Left ventricle myocardium inferior (tissue), 1 donor: ENCODE measurements at regions not wholly inside any gene's neighbourhood (a gene's known extent, or its start where the extent isn't known, plus 50 kb on each side); places are given as distances from the start of the nearest gene placed in this dataset.
"Not testable (repeated sequence)": the region's sequence is repeated elsewhere in the genome, so short reads cannot be mapped to it uniquely, and the experiment has no call there.

Experiments used
- DNase-seq: peaks from one replicate; pipeline ENCODE4 v3.0.0-alpha.2; 2020
- H3K27ac ChIP-seq: fragments of 200-600 bp; replicated peaks from 2 replicates; pipeline ENCODE4 v1.8.0; 2021
- H3K27me3 ChIP-seq: fragments of 200-600 bp; 2 replicates; pipeline ENCODE4 v1.8.0; 2021; ENCODE audit warnings: low read depth
- H3K36me3 ChIP-seq: fragments of 200-600 bp; 2 replicates; pipeline ENCODE4 v1.8.0; 2021
- H3K4me1 ChIP-seq: fragments of 200-600 bp; 2 replicates; pipeline ENCODE4 v1.8.0; 2021
- H3K4me3 ChIP-seq: fragments of 200-600 bp; 2 replicates; pipeline ENCODE4 v1.8.0; 2021; ENCODE audit warnings: mild to moderate bottlenecking, moderate library complexity
- H3K9me3 ChIP-seq: fragments of 200-600 bp; replicated peaks from 2 replicates; pipeline ENCODE4 v1.8.0; 2021
- intact Hi-C: fragments of 100-400 bp; cut with micrococcal nuclease; formaldehyde crosslinking; loops from one replicate; pipeline ENCODE4 v1.11.0; 2022
- TF ChIP-seq, protein P1 (sequence below): fragments of 200-600 bp; IDR thresholded peaks from 2 replicates; pipeline ENCODE4 v1.8.0; 2021; ENCODE audit warnings: antibody characterized with exemption, mild to moderate bottlenecking, borderline replicate concordance
- donor health status: DM: no; HTN: yes; CAD: no; lungs with severe emphysema.

DNA sequence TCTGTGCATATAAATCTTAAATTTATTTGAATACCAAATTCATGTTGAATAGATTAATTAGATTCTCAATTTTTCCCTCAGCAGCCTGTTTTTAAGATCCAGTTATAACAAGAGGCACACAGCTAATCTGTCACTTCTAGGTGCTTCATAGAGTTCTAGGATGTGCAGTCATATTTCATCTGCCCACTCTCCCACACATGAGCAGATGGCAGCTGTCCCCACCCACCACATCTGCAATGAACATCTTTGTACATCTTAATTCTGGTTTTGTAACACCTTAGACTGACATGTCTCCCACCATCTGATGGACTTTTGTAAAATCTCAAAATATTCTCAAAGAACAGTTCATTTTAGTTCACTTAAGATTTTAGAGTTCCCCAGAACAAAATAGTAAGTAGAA, 250.8 kb upstream of the ST6GAL2 start:
- H3K4me3 ChIP-seq = no peak overlapping the region
- no peaks in the 10 kb centered on the region for H3K4me1 ChIP-seq
- H3K27me3 ChIP-seq = no peaks in the 10 kb centered on the region
- H3K27ac ChIP-seq = no peak overlapping the region
- intact Hi-C loops = no loop called here
- peaks cover 13% of the 10 kb centered on the region for H3K9me3 ChIP-seq
- TF ChIP-seq, protein P1, sequence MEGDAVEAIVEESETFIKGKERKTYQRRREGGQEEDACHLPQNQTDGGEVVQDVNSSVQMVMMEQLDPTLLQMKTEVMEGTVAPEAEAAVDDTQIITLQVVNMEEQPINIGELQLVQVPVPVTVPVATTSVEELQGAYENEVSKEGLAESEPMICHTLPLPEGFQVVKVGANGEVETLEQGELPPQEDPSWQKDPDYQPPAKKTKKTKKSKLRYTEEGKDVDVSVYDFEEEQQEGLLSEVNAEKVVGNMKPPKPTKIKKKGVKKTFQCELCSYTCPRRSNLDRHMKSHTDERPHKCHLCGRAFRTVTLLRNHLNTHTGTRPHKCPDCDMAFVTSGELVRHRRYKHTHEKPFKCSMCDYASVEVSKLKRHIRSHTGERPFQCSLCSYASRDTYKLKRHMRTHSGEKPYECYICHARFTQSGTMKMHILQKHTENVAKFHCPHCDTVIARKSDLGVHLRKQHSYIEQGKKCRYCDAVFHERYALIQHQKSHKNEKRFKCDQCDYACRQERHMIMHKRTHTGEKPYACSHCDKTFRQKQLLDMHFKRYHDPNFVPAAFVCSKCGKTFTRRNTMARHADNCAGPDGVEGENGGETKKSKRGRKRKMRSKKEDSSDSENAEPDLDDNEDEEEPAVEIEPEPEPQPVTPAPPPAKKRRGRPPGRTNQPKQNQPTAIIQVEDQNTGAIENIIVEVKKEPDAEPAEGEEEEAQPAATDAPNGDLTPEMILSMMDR = no peak
- DNase-seq = no peak
- H3K36me3 ChIP-seq = no peaks in the 10 kb centered on the region

DNA sequence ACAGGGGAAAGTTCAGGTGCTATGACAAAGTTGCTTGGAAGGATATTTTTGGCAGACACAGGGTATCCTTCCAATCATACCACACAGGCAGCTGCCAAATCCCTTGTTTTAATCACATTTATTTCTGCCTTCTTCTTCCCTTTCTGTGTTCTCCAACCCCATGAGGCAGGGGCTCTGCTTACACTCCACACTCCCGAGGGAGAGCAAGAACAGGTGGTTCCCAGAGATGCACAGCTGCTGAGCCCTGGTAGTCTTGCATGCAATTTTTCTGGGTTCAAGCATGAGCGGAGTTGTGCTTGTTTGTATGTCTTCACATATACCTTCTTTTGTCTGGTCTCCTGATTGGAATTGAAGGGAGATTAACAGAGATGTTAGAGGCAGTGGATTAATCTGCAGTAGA, 251.7 kb upstream of the ST6GAL2 start:
- H3K27me3 ChIP-seq = no peaks in the 10 kb centered on the region
- TF ChIP-seq, protein P1 = no peak
- intact Hi-C loops = no loop called here
- no peak overlapping the region for H3K4me3 ChIP-seq
- no peak for DNase-seq
- H3K9me3 ChIP-seq = peaks cover 16% of the 10 kb centered on the region
- no peaks in the 10 kb centered on the region for H3K36me3 ChIP-seq
- H3K4me1 ChIP-seq = no peaks in the 10 kb centered on the region
- H3K27ac ChIP-seq = no peak overlapping the region

DNA sequence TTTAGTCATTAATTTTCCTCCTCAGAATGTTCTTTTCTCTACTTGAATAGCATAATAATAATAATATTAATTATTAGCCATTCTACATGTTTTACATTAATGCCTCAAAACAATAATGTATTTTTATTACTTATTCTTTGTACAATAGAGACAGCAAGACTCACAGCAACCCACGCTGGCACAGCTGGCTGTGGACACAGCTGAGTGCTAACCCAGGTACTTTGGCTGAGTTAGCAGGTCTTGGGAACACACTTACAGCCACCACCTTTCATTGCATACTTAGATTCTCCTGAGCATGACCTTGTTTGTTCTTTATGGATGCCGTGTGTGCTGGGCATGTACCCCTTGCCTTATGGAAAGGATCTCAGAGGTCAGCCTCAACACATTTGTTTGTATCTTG, 260.2 kb upstream of the ST6GAL2 start:
- no peak overlapping the region for H3K27ac ChIP-seq
- no peak for DNase-seq
- no peaks in the 10 kb centered on the region for H3K27me3 ChIP-seq
- intact Hi-C loops = no loop called here
- H3K4me1 ChIP-seq = no peaks in the 10 kb centered on the region
- H3K4me3 ChIP-seq = no peak overlapping the region
- TF ChIP-seq, protein P1 = no peak
- no peaks in the 10 kb centered on the region for H3K36me3 ChIP-seq
- H3K9me3 ChIP-seq = peaks cover 29% of the 10 kb centered on the region

DNA sequence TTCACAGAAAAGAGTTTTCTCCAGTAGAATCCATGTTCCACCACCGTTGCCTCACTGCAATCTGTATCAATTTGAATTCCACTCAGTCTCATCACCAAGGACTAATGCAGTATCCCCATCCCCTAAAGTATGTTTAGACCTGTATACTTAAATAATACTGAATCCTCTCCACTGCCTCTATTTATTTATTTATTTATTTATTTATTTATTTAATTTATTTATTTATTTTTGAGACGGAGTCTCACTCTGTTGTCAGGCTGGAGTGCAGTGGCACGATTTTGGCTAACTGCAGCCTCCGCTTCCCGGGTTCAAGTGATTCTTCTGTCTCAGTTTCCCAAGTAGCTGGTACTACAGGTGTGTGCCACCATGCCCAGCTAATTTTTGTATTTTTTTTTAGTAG, 260.7 kb upstream of the ST6GAL2 start:
- H3K4me1 ChIP-seq, H3K36me3 ChIP-seq, H3K27ac ChIP-seq, DNase-seq, intact Hi-C loops, H3K4me3 ChIP-seq, H3K27me3 ChIP-seq: not testable (repeated sequence)
- H3K9me3 ChIP-seq = peaks cover 26% of the 10 kb centered on the region

DNA sequence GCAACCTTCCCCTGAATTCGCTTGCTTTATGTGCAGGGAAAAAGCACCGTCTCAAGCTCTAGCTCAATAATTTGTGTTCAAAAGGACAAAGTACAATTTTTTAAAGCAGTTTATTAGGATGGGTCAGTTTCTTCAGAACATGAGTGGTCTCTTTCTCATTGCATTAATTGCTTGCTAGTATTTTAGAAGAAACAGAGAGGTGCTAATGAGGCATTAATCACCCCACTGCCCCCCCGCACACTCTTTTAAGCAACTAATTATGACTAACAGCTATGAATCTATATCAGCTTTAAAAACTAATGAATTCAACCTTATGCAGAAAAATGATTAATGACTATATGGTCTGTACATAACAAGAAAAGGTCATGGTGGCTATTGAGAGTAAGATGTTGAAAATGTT, 262.1 kb upstream of the ST6GAL2 start:
- Histone ChIP-seq H3K4me3 (no peak overlapping the region), H3K27ac (no peak overlapping the region), H3K36me3 (no peaks in the 10 kb centered on the region), H3K4me1 (no peaks in the 10 kb centered on the region), H3K27me3 (no peaks in the 10 kb centered on the region), H3K9me3 (peaks cover 22% of the 10 kb centered on the region)
- TF ChIP-seq, protein P1 = no peak
- no peak for DNase-seq
- intact Hi-C loops = no loop called here

DNA sequence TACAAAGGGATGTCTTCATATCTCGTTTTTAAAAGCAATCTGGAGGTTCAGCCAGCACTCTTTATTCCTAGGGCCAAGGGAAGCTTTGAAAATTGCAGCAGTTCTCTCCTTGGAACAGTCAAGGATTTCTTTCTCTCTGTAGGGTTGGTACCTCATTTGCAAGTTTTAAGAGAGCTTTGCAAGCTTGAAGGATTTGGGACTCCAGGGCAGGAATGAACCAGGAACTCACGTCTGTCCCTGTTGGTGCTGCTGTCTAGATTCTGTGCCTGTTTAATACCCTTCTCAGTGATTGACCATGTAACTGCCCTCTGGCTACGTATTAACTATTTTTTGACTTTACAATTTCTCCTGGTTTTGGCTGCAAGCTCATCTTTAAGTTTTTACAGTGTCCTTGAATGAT, 262.5 kb upstream of the ST6GAL2 start:
- H3K27ac ChIP-seq = no peak overlapping the region
- peaks cover 20% of the 10 kb centered on the region for H3K9me3 ChIP-seq
- intact Hi-C loops = no loop called here
- TF ChIP-seq, protein P1 = no peak
- H3K4me1 ChIP-seq = no peaks in the 10 kb centered on the region
- H3K27me3 ChIP-seq = no peaks in the 10 kb centered on the region
- no peak for DNase-seq
- H3K36me3 ChIP-seq = no peaks in the 10 kb centered on the region
- H3K4me3 ChIP-seq = no peak overlapping the region
